Lower leg skin (tissue), 4 donors: ENCODE measurements at regions not wholly inside any gene's neighbourhood (a gene's known extent, or its start where the extent isn't known, plus 50 kb on each side); places are given as distances from the start of the nearest gene placed in this dataset.

Source experiments
- DNase-seq, 2 donors: peaks; one replicate each; pipeline ENCODE4 v3.0.0-alpha.2; 2019; ENCODE audit warnings: low spot score in 2 of 2
- H3K4me3 ChIP-seq: fragments of 200-600 bp; sonication (generic); 2 replicates; pipeline ENCODE4 v1.5.1; 2017; ENCODE audit warnings: mild to moderate bottlenecking, low read depth; ENCODE audit not compliant: poor library complexity, severe bottlenecking
- CTCF ChIP-seq, 3 donors: fragments of 450-650 bp; IDR thresholded peaks; one replicate each; pipeline ENCODE4 v1.5.1; 2016; ENCODE audit warnings: antibody characterized with exemption in 3 of 3, mild to moderate bottlenecking in 3 of 3, moderate library complexity in 2 of 3
- POLR2A ChIP-seq, 2 donors: fragments of 450-650 bp; IDR thresholded peaks; one replicate each; pipeline ENCODE4 v1.6.1; 2016 to 2017; ENCODE audit warnings: antibody characterized with exemption in 2 of 2, mild to moderate bottlenecking in 1 of 2, moderate library complexity in 1 of 2
- WGBS, 2 donors: methylation state at CpG; one replicate each; pipeline ENCODE4 v1.1.5; 2018; 5-methylcytosine and 5-hydroxymethylcytosine counted together
- intact Hi-C: fragments of 100-400 bp; cut with DNase I; formaldehyde crosslinking; loops from one replicate; pipeline ENCODE4 v1.15.0; 2023; ENCODE audit warnings: low total_unique reads

GRCh38 chr18:38010971-38011857, 445.6 kb upstream of the CELF4 start:
- WGBS, 2 donors: 77 to 78% methylated on average over 4 of the region's 4 CpGs
- TF ChIP-seq POLR2A (IDR thresholded peaks at IDR 0.05) (no peak), CTCF (IDR thresholded peaks at IDR 0.05) (no peak)
- no peak for DNase-seq
- intact Hi-C loops: no loop called here
- H3K4me3 ChIP-seq: no peak overlapping the region

- WGBS, 2 donors: 80 to 88% methylated on average over 2 of the region's 2 CpGs
- H3K4me3 ChIP-seq: no peak overlapping the region
- no peak for TF ChIP-seq CTCF (IDR thresholded peaks at IDR 0.05)
- no peak for TF ChIP-seq POLR2A (IDR thresholded peaks at IDR 0.05)
- intact Hi-C loops: no loop called here
- DNase-seq: no peak
These were observed 444.4 kb upstream of the CELF4 start for GRCh38 chr18:38010037-38010436.

- TF ChIP-seq CTCF (IDR thresholded peaks at IDR 0.05): no peak
- no peak for TF ChIP-seq POLR2A (IDR thresholded peaks at IDR 0.05)
- no peak for DNase-seq
- intact Hi-C loops: no loop called here
- no peak overlapping the region for H3K4me3 ChIP-seq
- WGBS, 2 donors: 33 to 68% methylated on average over 1 of the region's 1 CpG
These were observed 443.7 kb upstream of the CELF4 start for GRCh38 chr18:38009320-38009719.

GRCh38 chr18:38007676-38008330, 442.2 kb upstream of the CELF4 start:
- DNase-seq: peak in 1 of 2 donors; percentile 31
- 44 to 61% methylated on average over 6 of the region's 6 CpGs for WGBS, 2 donors
- no peak overlapping the region for H3K4me3 ChIP-seq
- no peak for TF ChIP-seq POLR2A (IDR thresholded peaks at IDR 0.05)
- TF ChIP-seq CTCF (IDR thresholded peaks at IDR 0.05): no peak
- intact Hi-C loops: no loop called here

GRCh38 chr18:38007026-38007425, 441.4 kb upstream of the CELF4 start:
- no peak for DNase-seq
- no peak overlapping the region for H3K4me3 ChIP-seq
- TF ChIP-seq POLR2A (IDR thresholded peaks at IDR 0.05): no peak
- no peak for TF ChIP-seq CTCF (IDR thresholded peaks at IDR 0.05)
- intact Hi-C loops: no loop called here
